SK-N-SH treated with all-trans-retinoic acid at 6 μM for 48 hours (cell line): ENCODE measurements at regions not wholly inside any gene's neighbourhood (a gene's known extent, or its start where the extent isn't known, plus 50 kb on each side); places are given as distances from the start of the nearest gene placed in this dataset.

Experiments used
- CREB5 ChIP-seq: fragments of 250-450 bp; sonication (Bioruptor Pico); IDR thresholded peaks from 2 replicates; pipeline ENCODE4 v1.5.1; 2020; ENCODE audit warnings: low read depth, mild to moderate bottlenecking, moderate library complexity
- PATZ1 ChIP-seq: fragments of 250-450 bp; sonication (Bioruptor Pico); IDR thresholded peaks from 2 replicates; pipeline ENCODE4 v1.8.0; 2020; ENCODE audit warnings: mild to moderate bottlenecking, moderate library complexity, borderline replicate concordance
- TCF4 ChIP-seq: fragments of 250-450 bp; sonication (Bioruptor Pico); IDR thresholded peaks from 2 replicates; pipeline ENCODE4 v1.8.0; 2021; ENCODE audit warnings: mild to moderate bottlenecking, moderate library complexity, borderline replicate concordance
- TOX ChIP-seq: fragments of 250-450 bp; sonication (Bioruptor Pico); IDR thresholded peaks from 2 replicates; pipeline ENCODE4 v1.8.0; 2021; ENCODE audit warnings: mild to moderate bottlenecking, moderate library complexity, borderline replicate concordance
- ZFP3 ChIP-seq: fragments of 250-450 bp; sonication (Bioruptor Pico); IDR thresholded peaks from 2 replicates; pipeline ENCODE4 v1.5.0; 2020; ENCODE audit warnings: mild to moderate bottlenecking, moderate library complexity
- ZNF8 ChIP-seq: fragments of 450-650 bp; formaldehyde crosslinking; IDR thresholded peaks from 2 replicates; pipeline ENCODE4 v1.5.0; 2020; ENCODE audit warnings: mild to moderate bottlenecking, moderate library complexity
- TF ChIP-seq, protein P1 (sequence below): fragments of 250-450 bp; sonication (Bioruptor Pico); IDR thresholded peaks from 2 replicates; pipeline ENCODE4 v1.5.0; 2020; ENCODE audit warnings: mild to moderate bottlenecking, moderate library complexity

- TF ChIP-seq PATZ1 (CRISPR knock-in tag) (no peak), TOX (CRISPR knock-in tag) (no peak), TCF4 (no peak), ZNF8 (no peak), ZFP3 (CRISPR knock-in tag) (no peak), CREB5 (CRISPR knock-in tag) (no peak)
- TF ChIP-seq, protein P1, sequence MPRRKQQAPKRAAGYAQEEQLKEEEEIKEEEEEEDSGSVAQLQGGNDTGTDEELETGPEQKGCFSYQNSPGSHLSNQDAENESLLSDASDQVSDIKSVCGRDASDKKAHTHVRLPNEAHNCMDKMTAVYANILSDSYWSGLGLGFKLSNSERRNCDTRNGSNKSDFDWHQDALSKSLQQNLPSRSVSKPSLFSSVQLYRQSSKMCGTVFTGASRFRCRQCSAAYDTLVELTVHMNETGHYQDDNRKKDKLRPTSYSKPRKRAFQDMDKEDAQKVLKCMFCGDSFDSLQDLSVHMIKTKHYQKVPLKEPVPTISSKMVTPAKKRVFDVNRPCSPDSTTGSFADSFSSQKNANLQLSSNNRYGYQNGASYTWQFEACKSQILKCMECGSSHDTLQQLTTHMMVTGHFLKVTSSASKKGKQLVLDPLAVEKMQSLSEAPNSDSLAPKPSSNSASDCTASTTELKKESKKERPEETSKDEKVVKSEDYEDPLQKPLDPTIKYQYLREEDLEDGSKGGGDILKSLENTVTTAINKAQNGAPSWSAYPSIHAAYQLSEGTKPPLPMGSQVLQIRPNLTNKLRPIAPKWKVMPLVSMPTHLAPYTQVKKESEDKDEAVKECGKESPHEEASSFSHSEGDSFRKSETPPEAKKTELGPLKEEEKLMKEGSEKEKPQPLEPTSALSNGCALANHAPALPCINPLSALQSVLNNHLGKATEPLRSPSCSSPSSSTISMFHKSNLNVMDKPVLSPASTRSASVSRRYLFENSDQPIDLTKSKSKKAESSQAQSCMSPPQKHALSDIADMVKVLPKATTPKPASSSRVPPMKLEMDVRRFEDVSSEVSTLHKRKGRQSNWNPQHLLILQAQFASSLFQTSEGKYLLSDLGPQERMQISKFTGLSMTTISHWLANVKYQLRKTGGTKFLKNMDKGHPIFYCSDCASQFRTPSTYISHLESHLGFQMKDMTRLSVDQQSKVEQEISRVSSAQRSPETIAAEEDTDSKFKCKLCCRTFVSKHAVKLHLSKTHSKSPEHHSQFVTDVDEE: no peak
Measured at GRCh38 chr12:61750604-61751003, 509.6 kb upstream of the USP15 start.
